Retinal pigment epithelial cell (primary cell): ENCODE measurements at regions not wholly inside any gene's neighbourhood (a gene's known extent, or its start where the extent isn't known, plus 50 kb on each side); places are given as distances from the start of the nearest gene placed in this dataset.
A peak's percentile ranks its signal among the peaks of the same experiment; 100 is the strongest.

Experiments
- DNase-seq: peaks from one replicate; pipeline ENCODE4 v3.0.0-alpha.2; 2010; ENCODE audit warnings: low read depth
- H3K4me3 ChIP-seq: 2 replicates; pipeline ENCODE4 v1.5.1; 2011; ENCODE audit warnings: mild to moderate bottlenecking, low read length, control low read depth, moderate library complexity
- CTCF ChIP-seq: conservative IDR thresholded peaks from 2 replicates; pipeline ENCODE4 v1.5.1; 2011; ENCODE audit warnings: low read depth, low read length, control low read depth, inconsistent platforms

- no peak for TF ChIP-seq CTCF
- no peak overlapping the region for H3K4me3 ChIP-seq
- no peak for DNase-seq
Measured at GRCh38 chr10:30737931-30738391, 108.4 kb upstream of the LYZL2 start.

GRCh38 chr10:30736685-30737232 lies 107.2 kb upstream of the LYZL2 start:
- peak; percentile 95 for DNase-seq
- no peak for TF ChIP-seq CTCF
- H3K4me3 ChIP-seq, result no peak overlapping the region

GRCh38 chr10:30734901-30735300 lies 105.3 kb upstream of the LYZL2 start:
- H3K4me3 ChIP-seq, result no peak overlapping the region
- DNase-seq, result no peak
- TF ChIP-seq CTCF, result no peak

- TF ChIP-seq CTCF, result no peak
- no peak overlapping the region for H3K4me3 ChIP-seq
- DNase-seq, result no peak
Measured at GRCh38 chr10:30732671-30733070, 103.1 kb upstream of the LYZL2 start.

GRCh38 chr10:30731963-30732362 lies 102.4 kb upstream of the LYZL2 start:
- H3K4me3 ChIP-seq, result no peak overlapping the region
- no peak for DNase-seq
- TF ChIP-seq CTCF, result no peak

- no peak overlapping the region for H3K4me3 ChIP-seq
- TF ChIP-seq CTCF, result no peak
- DNase-seq, result no peak
Measured at GRCh38 chr10:30730306-30730705, 100.8 kb upstream of the LYZL2 start.

GRCh38 chr10:30728766-30729165 lies 99.2 kb upstream of the LYZL2 start:
- DNase-seq, result no peak
- no peak overlapping the region for H3K4me3 ChIP-seq

More at GRCh38 chr10:30728766-30729165, 99.2 kb upstream of the LYZL2 start:
- no peak for TF ChIP-seq CTCF
